ENCODE measurements at regions not wholly inside any gene's neighbourhood (a gene's known extent, or its start where the extent isn't known, plus 50 kb on each side); places are given as distances from the start of the nearest gene placed in this dataset.

GRCh38 chr1:239603530-239603929 lies 217.2 kb downstream of the CHRM3 start:
- DNase-seq: no peak

- DNase-seq: no peak
Observed at GRCh38 chr1:239606850-239607400, 220.6 kb downstream of the CHRM3 start.

GRCh38 chr1:239608469-239608868 lies 222.1 kb downstream of the CHRM3 start:
- no peak for DNase-seq

- DNase-seq: no peak
Observed at GRCh38 chr1:239612379-239612778, 226.0 kb downstream of the CHRM3 start.

GRCh38 chr1:239616673-239617072 lies 230.3 kb downstream of the CHRM3 start:
- DNase-seq: no peak

- DNase-seq: no peak
Observed at GRCh38 chr1:239617259-239617658, 230.9 kb downstream of the CHRM3 start.

- no peak for DNase-seq
Observed at GRCh38 chr1:239617731-239618130, 231.4 kb downstream of the CHRM3 start.

- DNase-seq: no peak
Observed at GRCh38 chr1:239619190-239619589, 232.8 kb downstream of the CHRM3 start.

- DNase-seq: no peak
Observed at GRCh38 chr1:239630767-239631166, 244.4 kb downstream of the CHRM3 start.

- DNase-seq: no peak
Observed at GRCh38 chr1:239633432-239633831, 247.1 kb downstream of the CHRM3 start.

- no peak for DNase-seq
Observed at GRCh38 chr1:239635276-239635675, 248.9 kb downstream of the CHRM3 start.

GRCh38 chr1:239636347-239636746 lies 250.0 kb downstream of the CHRM3 start:
- no peak for DNase-seq

- no peak for DNase-seq
Observed at GRCh38 chr1:239644604-239645003, 258.2 kb downstream of the CHRM3 start.

GRCh38 chr1:239647045-239647444 lies 260.7 kb downstream of the CHRM3 start:
- DNase-seq: no peak

- DNase-seq: no peak
Observed at GRCh38 chr1:239647964-239648632, 261.7 kb downstream of the CHRM3 start.

- DNase-seq: no peak
Observed at GRCh38 chr1:239655023-239655422, 268.7 kb downstream of the CHRM3 start.

GRCh38 chr1:239657291-239657690 lies 270.9 kb downstream of the CHRM3 start:
- no peak for DNase-seq

GRCh38 chr1:239662950-239663349 lies 276.6 kb downstream of the CHRM3 start:
- DNase-seq: no peak

GRCh38 chr1:239672256-239672655 lies 285.9 kb downstream of the CHRM3 start:
- no peak for DNase-seq

- DNase-seq: no peak
Observed at GRCh38 chr1:239675735-239676134, 289.4 kb downstream of the CHRM3 start.

GRCh38 chr1:239676522-239677273 lies 290.3 kb downstream of the CHRM3 start:
- no peak for DNase-seq

GRCh38 chr1:239677362-239677761 lies 291.0 kb downstream of the CHRM3 start:
- DNase-seq: no peak

- DNase-seq: no peak
Observed at GRCh38 chr1:239678181-239678580, 291.8 kb downstream of the CHRM3 start.

GRCh38 chr1:239682046-239682445 lies 295.7 kb downstream of the CHRM3 start:
- DNase-seq: no peak

Measured in CD4-positive, alpha-beta T cell treated with Interleukin-4 for 1 hour (primary cell).